OCI-LY7 (cell line): ENCODE measurements at regions not wholly inside any gene's neighbourhood (a gene's known extent, or its start where the extent isn't known, plus 50 kb on each side); places are given as distances from the start of the nearest gene placed in this dataset.

Experiments used
- EZH2phosphoT487 ChIP-seq: fragments of 200-600 bp; sonication (generic); IDR thresholded peaks from 2 replicates; pipeline ENCODE4 v1.6.1; 2018; ENCODE audit warnings: low read depth, borderline replicate concordance, mild to moderate bottlenecking, mixed run types, antibody characterized with exemption, low read length, moderate library complexity, mixed read lengths
- TF ChIP-seq, protein P1 (sequence below): fragments of 200-600 bp; sonication (generic); conservative IDR thresholded peaks from 2 replicates; pipeline ENCODE4 v1.5.1; 2014; ENCODE audit warnings: mild to moderate bottlenecking, antibody characterized with exemption, low read length, moderate library complexity, mixed read lengths

- TF ChIP-seq, protein P1, sequence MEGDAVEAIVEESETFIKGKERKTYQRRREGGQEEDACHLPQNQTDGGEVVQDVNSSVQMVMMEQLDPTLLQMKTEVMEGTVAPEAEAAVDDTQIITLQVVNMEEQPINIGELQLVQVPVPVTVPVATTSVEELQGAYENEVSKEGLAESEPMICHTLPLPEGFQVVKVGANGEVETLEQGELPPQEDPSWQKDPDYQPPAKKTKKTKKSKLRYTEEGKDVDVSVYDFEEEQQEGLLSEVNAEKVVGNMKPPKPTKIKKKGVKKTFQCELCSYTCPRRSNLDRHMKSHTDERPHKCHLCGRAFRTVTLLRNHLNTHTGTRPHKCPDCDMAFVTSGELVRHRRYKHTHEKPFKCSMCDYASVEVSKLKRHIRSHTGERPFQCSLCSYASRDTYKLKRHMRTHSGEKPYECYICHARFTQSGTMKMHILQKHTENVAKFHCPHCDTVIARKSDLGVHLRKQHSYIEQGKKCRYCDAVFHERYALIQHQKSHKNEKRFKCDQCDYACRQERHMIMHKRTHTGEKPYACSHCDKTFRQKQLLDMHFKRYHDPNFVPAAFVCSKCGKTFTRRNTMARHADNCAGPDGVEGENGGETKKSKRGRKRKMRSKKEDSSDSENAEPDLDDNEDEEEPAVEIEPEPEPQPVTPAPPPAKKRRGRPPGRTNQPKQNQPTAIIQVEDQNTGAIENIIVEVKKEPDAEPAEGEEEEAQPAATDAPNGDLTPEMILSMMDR, result no peak
- TF ChIP-seq EZH2phosphoT487, result no peak
These were observed 82.2 kb upstream of the GUCA2B start for GRCh38 chr1:42070996-42071395.
